SJCRH30 (cell line): ENCODE measurements at regions not wholly inside any gene's neighbourhood (a gene's known extent, or its start where the extent isn't known, plus 50 kb on each side); places are given as distances from the start of the nearest gene placed in this dataset.

Experiments
- DNase-seq, 2 experiments: peaks; one replicate each; pipeline ENCODE4 v3.0.0-alpha.2; 2015 to 2020
- H3K27ac ChIP-seq: fragments of 250-450 bp; sonication (Bioruptor Pico); 2 replicates; pipeline ENCODE4 v1.5.1; 2020; ENCODE audit warnings: mild to moderate bottlenecking, moderate library complexity
- H3K27me3 ChIP-seq: fragments of 250-450 bp; sonication (Bioruptor Pico); 2 replicates; pipeline ENCODE4 v1.5.1; 2020; ENCODE audit warnings: mild to moderate bottlenecking, moderate library complexity
- H3K36me3 ChIP-seq: fragments of 250-450 bp; sonication (Bioruptor Pico); 2 replicates; pipeline ENCODE4 v1.5.1; 2020; ENCODE audit warnings: mild to moderate bottlenecking, moderate library complexity
- H3K4me1 ChIP-seq: fragments of 250-450 bp; sonication (Bioruptor Pico); 2 replicates; pipeline ENCODE4 v1.5.1; 2020; ENCODE audit warnings: mild to moderate bottlenecking, moderate library complexity
- H3K4me3 ChIP-seq: fragments of 250-450 bp; sonication (Bioruptor Pico); 2 replicates; pipeline ENCODE4 v1.5.1; 2020; ENCODE audit warnings: mild to moderate bottlenecking, moderate library complexity
- H3K9me3 ChIP-seq: fragments of 250-450 bp; sonication (Bioruptor Pico); replicated peaks from 2 replicates; pipeline ENCODE4 v1.5.1; 2020; ENCODE audit warnings: mild to moderate bottlenecking, moderate library complexity

- Histone ChIP-seq H3K4me3 (no peak overlapping the region), H3K27me3 (no peaks in the 10 kb centered on the region), H3K4me1 (peaks cover 61% of the 10 kb centered on the region), H3K36me3 (no peaks in the 10 kb centered on the region), H3K9me3 (no peaks in the 10 kb centered on the region), H3K27ac (peak overlapping the region; percentile 98)
- no peak for DNase-seq
Observed at GRCh38 chr1:8139941-8140340, 113.8 kb upstream of the ERRFI1 start.

GRCh38 chr1:8139383-8139782 lies 113.3 kb upstream of the ERRFI1 start:
- H3K27me3 ChIP-seq, result no peaks in the 10 kb centered on the region
- no peak for DNase-seq
- H3K9me3 ChIP-seq, result no peaks in the 10 kb centered on the region
- H3K36me3 ChIP-seq, result no peaks in the 10 kb centered on the region
- H3K27ac ChIP-seq, result peak overlapping the region; percentile 98
- H3K4me1 ChIP-seq, result peaks cover 62% of the 10 kb centered on the region
- H3K4me3 ChIP-seq, result no peak overlapping the region

- peaks cover 64% of the 10 kb centered on the region for H3K4me1 ChIP-seq
- no peaks in the 10 kb centered on the region for H3K36me3 ChIP-seq
- no peaks in the 10 kb centered on the region for H3K27me3 ChIP-seq
- no peak overlapping the region for H3K4me3 ChIP-seq
- no peaks in the 10 kb centered on the region for H3K9me3 ChIP-seq
- DNase-seq, result no peak
- peak overlapping the region; percentile 98 for H3K27ac ChIP-seq
Observed at GRCh38 chr1:8138673-8139072, 112.6 kb upstream of the ERRFI1 start.

GRCh38 chr1:8137481-8138244 lies 111.6 kb upstream of the ERRFI1 start:
- H3K4me1 ChIP-seq, result peaks cover 60% of the 10 kb centered on the region
- no peak overlapping the region for H3K4me3 ChIP-seq

GRCh38 chr1:8136766-8137165 lies 110.7 kb upstream of the ERRFI1 start:
- Histone ChIP-seq H3K36me3 (no peaks in the 10 kb centered on the region), H3K4me1 (peaks cover 60% of the 10 kb centered on the region), H3K9me3 (no peaks in the 10 kb centered on the region), H3K27me3 (no peaks in the 10 kb centered on the region), H3K27ac (peak overlapping the region; percentile 98), H3K4me3 (no peak overlapping the region)
- DNase-seq, result peak; percentile 30 to 66

More at GRCh38 chr1:8137481-8138244, 111.6 kb upstream of the ERRFI1 start:
- no peaks in the 10 kb centered on the region for H3K27me3 ChIP-seq
- H3K27ac ChIP-seq, result peak overlapping the region; percentile 98
- peak; percentile 98 to 100 for DNase-seq
- no peaks in the 10 kb centered on the region for H3K36me3 ChIP-seq
- no peaks in the 10 kb centered on the region for H3K9me3 ChIP-seq

- H3K4me1 ChIP-seq, result peaks cover 60% of the 10 kb centered on the region
- no peaks in the 10 kb centered on the region for H3K36me3 ChIP-seq
- no peak for DNase-seq
- H3K9me3 ChIP-seq, result no peaks in the 10 kb centered on the region
- peak overlapping the region; percentile 98 for H3K27ac ChIP-seq
- H3K4me3 ChIP-seq, result no peak overlapping the region
- no peaks in the 10 kb centered on the region for H3K27me3 ChIP-seq
Observed at GRCh38 chr1:8135250-8135649, 109.1 kb upstream of the ERRFI1 start.

GRCh38 chr1:8134546-8135235 lies 108.6 kb upstream of the ERRFI1 start:
- Histone ChIP-seq H3K9me3 (no peaks in the 10 kb centered on the region), H3K27ac (peak overlapping the region; percentile 98), H3K4me1 (peaks cover 58% of the 10 kb centered on the region), H3K27me3 (no peaks in the 10 kb centered on the region), H3K4me3 (peak overlapping the region; percentile 12), H3K36me3 (no peaks in the 10 kb centered on the region)
- peak; percentile 52 to 70 for DNase-seq

GRCh38 chr1:8133657-8134430 lies 107.7 kb upstream of the ERRFI1 start:
- Histone ChIP-seq H3K36me3 (no peaks in the 10 kb centered on the region), H3K9me3 (no peaks in the 10 kb centered on the region), H3K27ac (peak overlapping the region; percentile 98), H3K27me3 (no peaks in the 10 kb centered on the region), H3K4me1 (peaks cover 50% of the 10 kb centered on the region), H3K4me3 (peak overlapping the region; percentile 12)
- peak; percentile 69 to 83 for DNase-seq

- Histone ChIP-seq H3K9me3 (no peaks in the 10 kb centered on the region), H3K36me3 (no peaks in the 10 kb centered on the region), H3K27me3 (no peaks in the 10 kb centered on the region), H3K27ac (peak overlapping the region; percentile 98), H3K4me1 (peaks cover 43% of the 10 kb centered on the region), H3K4me3 (no peak overlapping the region)
- peak; percentile 58 to 76 for DNase-seq
Observed at GRCh38 chr1:8133190-8133589, 107.1 kb upstream of the ERRFI1 start.

GRCh38 chr1:8127171-8127641 lies 101.1 kb upstream of the ERRFI1 start:
- no peak for DNase-seq
- H3K27me3 ChIP-seq, result no peaks in the 10 kb centered on the region
- no peak overlapping the region for H3K27ac ChIP-seq
- H3K4me3 ChIP-seq, result no peak overlapping the region
- 0 out of 2 replicates have a peak, but pooled peaks cover 1% of the 10 kb centered on the region for H3K4me1 ChIP-seq
- H3K36me3 ChIP-seq, result no peaks in the 10 kb centered on the region
- H3K9me3 ChIP-seq, result peaks cover 7% of the 10 kb centered on the region; the same call in 1 of the 2 replicates

- H3K27ac ChIP-seq, result no peak overlapping the region
- no peak for DNase-seq
Observed at GRCh38 chr1:8122477-8123407, 96.6 kb upstream of the ERRFI1 start.

GRCh38 chr1:8122160-8122476 lies 96.0 kb upstream of the ERRFI1 start:
- Histone ChIP-seq H3K36me3 (no peaks in the 10 kb centered on the region), H3K4me1 (peaks cover 26% of the 10 kb centered on the region), H3K27me3 (no peaks in the 10 kb centered on the region), H3K9me3 (peaks cover 7% of the 10 kb centered on the region; the same call in 1 of the 2 replicates), H3K27ac (no peak overlapping the region), H3K4me3 (no peak overlapping the region)
- DNase-seq, result no peak

More at GRCh38 chr1:8122477-8123407, 96.6 kb upstream of the ERRFI1 start:
- Histone ChIP-seq H3K4me1 (peaks cover 26% of the 10 kb centered on the region), H3K9me3 (peaks cover 7% of the 10 kb centered on the region; the same call in 1 of the 2 replicates), H3K27me3 (no peaks in the 10 kb centered on the region), H3K4me3 (no peak overlapping the region), H3K36me3 (no peaks in the 10 kb centered on the region)

GRCh38 chr1:8121261-8122159 lies 95.4 kb upstream of the ERRFI1 start:
- peak in 1 of 2 experiments; percentile 40 for DNase-seq
- peaks cover 7% of the 10 kb centered on the region; the same call in 1 of the 2 replicates for H3K9me3 ChIP-seq
- H3K27me3 ChIP-seq, result no peaks in the 10 kb centered on the region
- H3K27ac ChIP-seq, result peak overlapping the region; percentile 65
- H3K4me1 ChIP-seq, result peaks cover 32% of the 10 kb centered on the region
- 0 out of 2 replicates have a peak overlapping the region, but pooled peaks have one; percentile 1 for H3K4me3 ChIP-seq
- no peaks in the 10 kb centered on the region for H3K36me3 ChIP-seq
